ENCODE measurements at regions not wholly inside any gene's neighbourhood (a gene's known extent, or its start where the extent isn't known, plus 50 kb on each side); places are given as distances from the start of the nearest gene placed in this dataset.

GRCh38 chr22:27163162-27164137 lies 506.1 kb downstream of the MIAT start:
- TF ChIP-seq TSHZ2 (CRISPR knock-in tag; IDR thresholded peaks at IDR 0.05) (no peak), RARB (CRISPR knock-in tag; IDR thresholded peaks at IDR 0.05) (no peak), ZNF8 (CRISPR knock-in tag; IDR thresholded peaks at IDR 0.05) (no peak)
